Vagina (tissue), 2 donors: ENCODE measurements at regions not wholly inside any gene's neighbourhood (a gene's known extent, or its start where the extent isn't known, plus 50 kb on each side); places are given as distances from the start of the nearest gene placed in this dataset.

ENCODE experiments used
- CTCF ChIP-seq, 3 experiments: fragments of 450-650 bp in 2 of 3; fragments of 200-600 bp in 1 of 3; sonication (generic) in 1 of 3; IDR thresholded peaks; one replicate each; pipeline ENCODE4 v1.5.1; 2017 to 2019; ENCODE audit warnings: antibody characterized with exemption in 3 of 3, mild to moderate bottlenecking in 2 of 3, moderate library complexity in 2 of 3
- POLR2A ChIP-seq, 2 donors: fragments of 450-650 bp; IDR thresholded peaks; one replicate each; pipeline ENCODE4 v1.6.1; 2017; ENCODE audit warnings: antibody characterized with exemption in 2 of 2, mild to moderate bottlenecking in 2 of 2, moderate library complexity in 2 of 2

GRCh38 chr9:79473704-79474103 is 98.1 kb upstream of the TLE4 start:
- TF ChIP-seq CTCF (IDR thresholded peaks at IDR 0.05) (no peak), POLR2A (IDR thresholded peaks at IDR 0.05) (no peak)
